PC-9 (cell line): ENCODE measurements at regions not wholly inside any gene's neighbourhood (a gene's known extent, or its start where the extent isn't known, plus 50 kb on each side); places are given as distances from the start of the nearest gene placed in this dataset.
"Not testable (repeated sequence)": the region's sequence is repeated elsewhere in the genome, so short reads cannot be mapped to it uniquely, and the experiment has no call there.

ENCODE experiments used
- BruUV-seq: library from RNA; stranded (reverse); fragments of 400-500 nt; replicated peaks from 2 replicates; lab custom pipeline; 2021; lab: Mats Ljungman, UMichigan
- CTCF ChIA-PET: fragments of 300-600 bp; sonication (Branson Sonifier 250); formaldehyde crosslinking; loops from one replicate; lab custom pipeline; 2022; ENCODE audit warnings: antibody characterized with exemption; lab: Charles Lee
- POLR2A ChIA-PET: fragments of 300-600 bp; sonication (Branson Sonifier 250); formaldehyde crosslinking; loops from one replicate; lab custom pipeline; 2022; ENCODE audit warnings: antibody characterized with exemption; ENCODE audit not compliant: unreplicated experiment; lab: Charles Lee
- DNase-seq, 2 experiments: peaks; one replicate each; pipeline versions ENCODE4 v3.0.0 to v3.0.0-alpha.2; 2015 to 2022; ENCODE audit warnings: mixed read lengths in 1 of 2
- H2AFZ ChIP-seq: fragments of 200-600 bp; sonication (generic); 2 replicates; pipeline ENCODE4 v1.8.1; 2017; ENCODE audit warnings: antibody characterized with exemption
- H3F3A ChIP-seq: fragments of 200-600 bp; sonication (generic); 2 replicates; pipeline ENCODE4 v1.8.1; 2017; ENCODE audit warnings: antibody characterized with exemption, mild to moderate bottlenecking, low read depth; ENCODE audit not compliant: insufficient read depth
- H3K27ac ChIP-seq: fragments of 200-600 bp; sonication (generic); 2 replicates; pipeline ENCODE4 v1.6.1; 2016; ENCODE audit warnings: mixed run types
- H3K27me3 ChIP-seq: fragments of 200-600 bp; sonication (generic); 2 replicates; pipeline ENCODE4 v1.6.1; 2016; ENCODE audit warnings: low read depth, mixed run types; ENCODE audit not compliant: insufficient read depth
- H3K36me3 ChIP-seq: fragments of 200-600 bp; sonication (generic); 2 replicates; pipeline ENCODE4 v1.6.1; 2016; ENCODE audit warnings: low read depth, mixed run types
- H3K4me1 ChIP-seq: fragments of 200-600 bp; sonication (generic); replicated peaks from 2 replicates; pipeline ENCODE4 v1.6.1; 2016; ENCODE audit warnings: mixed run types; ENCODE audit not compliant: insufficient read depth
- H3K4me2 ChIP-seq: fragments of 200-600 bp; sonication (generic); 2 replicates; pipeline ENCODE4 v1.6.1; 2017; ENCODE audit warnings: mixed run types
- H3K4me3 ChIP-seq: fragments of 200-600 bp; sonication (generic); 2 replicates; pipeline ENCODE4 v1.6.1; 2016; ENCODE audit warnings: mixed run types
- H3K79me2 ChIP-seq: fragments of 200-600 bp; sonication (generic); 2 replicates; pipeline ENCODE4 v1.6.1; 2017; ENCODE audit warnings: low read depth, mixed run types
- H3K9me2 ChIP-seq: fragments of 200-600 bp; sonication (generic); 2 replicates; pipeline ENCODE4 v1.8.1; 2017; ENCODE audit warnings: mild to moderate bottlenecking; ENCODE audit not compliant: insufficient read depth
- H3K9me3 ChIP-seq: fragments of 200-600 bp; sonication (generic); 2 replicates; pipeline ENCODE4 v1.8.1; 2016; ENCODE audit warnings: low read depth; ENCODE audit not compliant: insufficient read depth
- H4K20me1 ChIP-seq: fragments of 200-600 bp; sonication (generic); 2 replicates; pipeline ENCODE4 v1.8.1; 2017; ENCODE audit not compliant: insufficient read depth
- CTCF ChIP-seq: fragments of 200-600 bp; sonication (generic); conservative IDR thresholded peaks from 2 replicates; pipeline ENCODE4 v1.6.1; 2017; ENCODE audit warnings: mixed run types, antibody characterized with exemption, mild to moderate bottlenecking, moderate library complexity
- EZH2 ChIP-seq: fragments of 200-600 bp; sonication (generic); IDR thresholded peaks from 2 replicates; pipeline ENCODE4 v1.8.0; 2017; ENCODE audit warnings: antibody characterized with exemption, low read depth
- intact Hi-C: fragments of 100-400 bp; cut with micrococcal nuclease; formaldehyde crosslinking; loops from one replicate; pipeline ENCODE4 v1.10.0; 2022; ENCODE audit not compliant: unreplicated experiment

- no peaks in the 10 kb centered on the region; the same call in 1 of the 2 replicates for H4K20me1 ChIP-seq
- DNase-seq, result no peak
- no peaks in the 10 kb centered on the region for H3K36me3 ChIP-seq
- no peaks in the 10 kb centered on the region for H3K4me1 ChIP-seq
- no peaks in the 10 kb centered on the region for H3K9me3 ChIP-seq
- H3K4me2 ChIP-seq, result no peak overlapping the region
- CTCF ChIA-PET, result no interaction called here
- H3K79me2 ChIP-seq, result no peaks in the 10 kb centered on the region
- intact Hi-C loops, result no loop called here
- no peak for TF ChIP-seq EZH2
- no peak for TF ChIP-seq CTCF
- BruUV-seq, result no TSS peak
- H3K4me3 ChIP-seq, result no peak overlapping the region
- POLR2A ChIA-PET, result no interaction called here
- H3K27ac ChIP-seq, result no peak overlapping the region
- H2AFZ ChIP-seq, result no peak overlapping the region
- no peaks in the 10 kb centered on the region for H3F3A ChIP-seq
- H3K9me2 ChIP-seq, result no peaks in the 10 kb centered on the region
- H3K27me3 ChIP-seq, result 0 out of 2 replicates have a peak, but pooled peaks cover 4% of the 10 kb centered on the region
Measured at GRCh38 chr16:8047736-8048135, 542.6 kb downstream of the TMEM114 start.

- BruUV-seq, result no TSS peak
- no peak for DNase-seq
- intact Hi-C loops, result no loop called here
- H3K27ac ChIP-seq, result no peak overlapping the region
- H3K4me2 ChIP-seq, result no peak overlapping the region
- H3K27me3 ChIP-seq, result 0 out of 2 replicates have a peak, but pooled peaks cover 4% of the 10 kb centered on the region
- H3K9me3 ChIP-seq, result no peaks in the 10 kb centered on the region
- no peaks in the 10 kb centered on the region for H3K36me3 ChIP-seq
- H3F3A ChIP-seq, result no peaks in the 10 kb centered on the region
- H2AFZ ChIP-seq, result no peak overlapping the region
- no peaks in the 10 kb centered on the region; the same call in 1 of the 2 replicates for H4K20me1 ChIP-seq
- H3K79me2 ChIP-seq, result no peaks in the 10 kb centered on the region
- H3K4me3 ChIP-seq, result no peak overlapping the region
- ChIA-PET CTCF (no interaction called here), POLR2A (no interaction called here)
- no peaks in the 10 kb centered on the region for H3K4me1 ChIP-seq
- H3K9me2 ChIP-seq, result no peaks in the 10 kb centered on the region
- no peak for TF ChIP-seq EZH2
- TF ChIP-seq CTCF, result no peak
Measured at GRCh38 chr16:8044796-8045195, 545.5 kb downstream of the TMEM114 start.

- no peak overlapping the region for H3K4me3 ChIP-seq
- BruUV-seq, result no TSS peak
- no peak overlapping the region for H3K4me2 ChIP-seq
- ChIA-PET POLR2A (no interaction called here), CTCF (no interaction called here)
- H3K27me3 ChIP-seq, result no peaks in the 10 kb centered on the region
- H3K9me3 ChIP-seq, result no peaks in the 10 kb centered on the region
- no peaks in the 10 kb centered on the region for H4K20me1 ChIP-seq
- no peak overlapping the region for H3K27ac ChIP-seq
- no peak for DNase-seq
- no peak overlapping the region for H2AFZ ChIP-seq
- TF ChIP-seq EZH2 (no peak), CTCF (no peak)
- H3K79me2 ChIP-seq, result no peaks in the 10 kb centered on the region
- H3K36me3 ChIP-seq, result no peaks in the 10 kb centered on the region
- no peaks in the 10 kb centered on the region for H3F3A ChIP-seq
- H3K4me1 ChIP-seq, result no peaks in the 10 kb centered on the region
- intact Hi-C loops, result no loop called here
- no peaks in the 10 kb centered on the region for H3K9me2 ChIP-seq
Measured at GRCh38 chr16:8032406-8032805, 557.9 kb downstream of the TMEM114 start.

- H3K79me2 ChIP-seq, H4K20me1 ChIP-seq, H2AFZ ChIP-seq, H3K4me2 ChIP-seq, H3K27me3 ChIP-seq, POLR2A ChIA-PET, intact Hi-C loops, H3K4me1 ChIP-seq, H3K4me3 ChIP-seq, DNase-seq, H3K27ac ChIP-seq, H3F3A ChIP-seq, H3K9me2 ChIP-seq, CTCF ChIA-PET, BruUV-seq, H3K9me3 ChIP-seq, H3K36me3 ChIP-seq: not testable (repeated sequence)
Measured at GRCh38 chr16:8030004-8030403, 560.3 kb downstream of the TMEM114 start.
